Cardiac fibroblast (primary cell): ENCODE measurements at regions not wholly inside any gene's neighbourhood (a gene's known extent, or its start where the extent isn't known, plus 50 kb on each side); places are given as distances from the start of the nearest gene placed in this dataset.

Experiments used
- DNase-seq, 2 donors: peaks; one replicate each; pipeline versions ENCODE4 v3.0.0 to v3.0.0-alpha.2; 2010; ENCODE audit warnings: low read depth in 2 of 2
- H3K4me3 ChIP-seq, 2 donors: replicated peaks in 1 of 2; 1 replicate in 1 of 2; 2 replicates in 1 of 2; pipeline ENCODE4 v1.5.1; 2011; ENCODE audit warnings: low read depth in 2 of 2, low read length in 2 of 2, mild to moderate bottlenecking in 2 of 2, moderate library complexity in 1 of 2
- CTCF ChIP-seq: IDR thresholded peaks from one replicate; pipeline ENCODE4 v1.5.1; 2011; ENCODE audit warnings: low read depth, mild to moderate bottlenecking, low read length, inconsistent platforms

- no peak for TF ChIP-seq CTCF
- H3K4me3 ChIP-seq = no peak overlapping the region
- no peak for DNase-seq
Measured at GRCh38 chr15:70250208-70251201, 152.8 kb upstream of the TLE3 start.

- TF ChIP-seq CTCF = no peak
- H3K4me3 ChIP-seq = no peak overlapping the region
- no peak for DNase-seq
Measured at GRCh38 chr15:70249616-70250015, 151.9 kb upstream of the TLE3 start.

- TF ChIP-seq CTCF = no peak
- H3K4me3 ChIP-seq = no peak overlapping the region
- DNase-seq = no peak
Measured at GRCh38 chr15:70248116-70249025, 150.7 kb upstream of the TLE3 start.

DNA sequence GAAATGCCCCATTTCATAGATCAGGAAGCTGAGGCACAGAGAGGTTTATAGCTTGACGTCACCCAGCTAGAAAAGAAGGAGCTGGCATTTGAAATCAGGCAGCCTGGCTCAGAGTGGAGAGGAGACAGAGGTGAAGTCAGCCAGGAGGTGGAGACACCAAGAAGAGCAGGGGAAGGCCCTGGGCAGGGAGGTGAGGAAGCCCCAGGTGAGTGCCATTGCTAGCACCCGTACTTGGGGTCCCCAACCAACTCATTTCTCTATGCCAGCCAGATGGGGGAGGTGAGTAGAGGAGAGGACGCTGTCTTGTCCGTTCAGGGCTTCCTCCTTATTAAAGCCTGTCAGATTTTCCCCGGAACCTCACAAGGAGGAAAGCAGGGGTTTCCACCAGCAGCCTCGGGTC lies 149.6 kb upstream of the TLE3 start:
- no peak for TF ChIP-seq CTCF
- H3K4me3 ChIP-seq = no peak overlapping the region
- DNase-seq = no peak

DNA sequence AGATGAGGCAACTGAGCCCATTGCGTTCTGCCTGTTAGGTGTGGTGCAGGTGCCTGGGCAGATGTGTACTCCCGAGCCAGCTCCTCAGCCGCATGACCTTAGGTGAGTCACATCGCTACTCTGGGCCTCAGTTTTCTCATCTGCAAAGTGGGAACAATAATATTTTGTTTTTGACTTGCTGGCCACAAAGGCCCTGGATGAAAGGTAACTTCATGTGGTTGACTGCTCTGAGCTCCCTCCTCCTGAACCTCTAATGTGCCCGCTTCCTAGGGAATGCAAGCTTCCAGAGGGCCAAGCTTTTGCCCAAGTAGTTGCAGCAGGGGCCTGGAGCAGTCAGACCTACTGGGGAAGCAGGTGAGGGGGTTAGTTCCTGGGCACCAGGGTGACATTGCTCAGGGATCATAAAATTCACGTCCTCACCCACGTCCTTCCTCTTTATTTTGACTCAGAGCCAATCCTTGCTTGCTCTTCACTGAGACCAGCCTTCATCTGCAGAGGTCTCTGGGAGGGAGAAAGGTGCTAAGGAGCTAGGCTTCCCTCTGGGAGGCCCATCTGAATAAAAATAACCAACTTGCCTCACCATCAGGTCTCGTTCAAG lies 149.0 kb upstream of the TLE3 start:
- no peak for DNase-seq
- no peak for TF ChIP-seq CTCF
- H3K4me3 ChIP-seq = no peak overlapping the region

GRCh38 chr15:70245932-70246622 lies 148.4 kb upstream of the TLE3 start:
- TF ChIP-seq CTCF = no peak
- no peak overlapping the region for H3K4me3 ChIP-seq
- DNase-seq = peak; percentile 33 to 56
